ENCODE measurements at regions not wholly inside any gene's neighbourhood (a gene's known extent, or its start where the extent isn't known, plus 50 kb on each side); places are given as distances from the start of the nearest gene placed in this dataset.

DNA sequence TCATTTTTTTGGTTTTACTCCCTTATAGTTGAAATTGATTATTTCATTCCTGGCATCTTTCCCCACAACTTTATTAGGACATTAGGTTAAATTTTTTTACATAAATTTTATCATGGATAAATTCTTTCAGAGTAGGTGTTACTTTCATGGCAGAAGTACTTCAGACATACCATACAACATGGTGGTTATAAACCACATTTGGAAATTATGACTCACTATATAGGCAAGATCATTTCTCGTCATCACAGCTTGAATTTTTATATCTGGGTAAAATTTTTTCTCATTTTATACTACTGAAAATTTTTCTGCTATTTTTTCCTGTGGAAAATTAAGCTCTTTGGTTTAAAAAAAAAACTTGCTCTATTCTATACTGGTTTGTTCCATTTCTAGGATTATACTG is 111.9 kb upstream of the COL5A2 start:
- TF ChIP-seq, protein P1, sequence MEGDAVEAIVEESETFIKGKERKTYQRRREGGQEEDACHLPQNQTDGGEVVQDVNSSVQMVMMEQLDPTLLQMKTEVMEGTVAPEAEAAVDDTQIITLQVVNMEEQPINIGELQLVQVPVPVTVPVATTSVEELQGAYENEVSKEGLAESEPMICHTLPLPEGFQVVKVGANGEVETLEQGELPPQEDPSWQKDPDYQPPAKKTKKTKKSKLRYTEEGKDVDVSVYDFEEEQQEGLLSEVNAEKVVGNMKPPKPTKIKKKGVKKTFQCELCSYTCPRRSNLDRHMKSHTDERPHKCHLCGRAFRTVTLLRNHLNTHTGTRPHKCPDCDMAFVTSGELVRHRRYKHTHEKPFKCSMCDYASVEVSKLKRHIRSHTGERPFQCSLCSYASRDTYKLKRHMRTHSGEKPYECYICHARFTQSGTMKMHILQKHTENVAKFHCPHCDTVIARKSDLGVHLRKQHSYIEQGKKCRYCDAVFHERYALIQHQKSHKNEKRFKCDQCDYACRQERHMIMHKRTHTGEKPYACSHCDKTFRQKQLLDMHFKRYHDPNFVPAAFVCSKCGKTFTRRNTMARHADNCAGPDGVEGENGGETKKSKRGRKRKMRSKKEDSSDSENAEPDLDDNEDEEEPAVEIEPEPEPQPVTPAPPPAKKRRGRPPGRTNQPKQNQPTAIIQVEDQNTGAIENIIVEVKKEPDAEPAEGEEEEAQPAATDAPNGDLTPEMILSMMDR (optimal IDR thresholded peaks at IDR 0.05 in 1 of 3, IDR thresholded peaks at IDR 0.05 in 1 of 3, conservative IDR thresholded peaks at IDR 0.05 in 1 of 3; ENCODE audit: extremely low read depth in 1 of 3, insufficient read depth in 2 of 3, low read length in 3 of 3): no peak
- TF ChIP-seq EZH2 (IDR thresholded peaks at IDR 0.05; ENCODE audit: low read length): no peak

Data from keratinocyte (primary cell).